NCI-H1092 (cell line): ENCODE measurements at regions not wholly inside any gene's neighbourhood (a gene's known extent, or its start where the extent isn't known, plus 50 kb on each side); places are given as distances from the start of the nearest gene placed in this dataset.
"Not testable (repeated sequence)": the region's sequence is repeated elsewhere in the genome, so short reads cannot be mapped to it uniquely, and the experiment has no call there.

ENCODE experiments used
- DNase-seq: peaks from one replicate; lab custom pipeline; 2025; lab: John Stamatoyannopoulos, UW

DNA sequence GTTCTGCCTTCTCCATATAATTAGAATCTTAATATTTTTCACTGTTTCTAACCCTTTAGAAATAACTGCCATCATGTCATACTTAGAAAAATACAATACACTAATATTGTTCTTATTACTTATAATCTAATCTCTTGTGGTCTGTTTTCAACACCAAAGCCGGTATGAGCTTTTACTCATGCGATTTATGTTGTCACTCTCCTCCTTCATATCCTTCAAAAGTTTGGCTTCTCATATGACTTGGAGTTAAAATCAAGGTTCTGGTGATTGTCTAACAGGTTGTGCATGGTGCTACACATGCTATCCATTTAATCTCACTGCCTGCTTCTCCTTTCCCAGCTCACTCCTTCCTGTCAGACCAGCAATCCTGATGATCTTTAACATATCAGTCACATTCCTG, 1392.9 kb downstream of the ARAP2 start:
- no peak for DNase-seq

DNA sequence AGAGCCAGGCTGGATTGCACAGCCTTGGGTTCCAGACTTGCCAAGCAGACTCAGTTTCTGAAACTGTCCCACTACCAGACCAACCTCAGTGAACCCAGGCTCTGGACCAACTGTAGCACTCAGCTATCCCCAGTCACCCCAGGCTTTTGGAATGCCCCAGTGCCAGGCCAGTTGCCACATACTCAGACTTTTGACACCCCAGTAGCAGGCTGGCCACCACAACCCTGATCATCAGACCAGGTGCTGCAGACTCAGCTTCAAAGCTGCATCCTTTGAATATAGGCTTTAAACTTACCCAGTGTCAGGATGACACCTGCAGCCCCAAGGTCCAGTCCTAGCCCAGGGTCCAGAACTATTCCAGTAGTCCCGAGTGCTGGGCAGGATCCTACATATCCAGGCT, 1389.9 kb downstream of the ARAP2 start:
- no peak for DNase-seq

DNA sequence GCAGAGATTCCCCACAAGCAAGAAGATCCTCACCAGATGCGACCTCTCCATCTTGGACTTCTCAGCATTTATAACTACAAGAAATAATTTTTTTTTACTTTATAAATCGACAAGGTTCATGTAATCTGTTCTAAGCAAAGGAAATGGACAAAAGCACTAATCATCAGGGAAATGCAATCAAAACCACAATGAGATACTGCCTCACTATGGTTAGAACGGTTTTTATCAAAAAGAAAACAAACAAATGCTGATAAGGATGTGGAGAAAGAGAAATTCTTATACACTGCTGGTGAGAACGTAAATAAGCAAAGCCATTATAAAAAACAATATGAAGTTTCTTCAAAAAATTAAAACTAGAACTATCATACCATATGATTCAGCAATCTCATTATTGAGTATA, 1382.6 kb downstream of the ARAP2 start:
- DNase-seq, result no peak

DNA sequence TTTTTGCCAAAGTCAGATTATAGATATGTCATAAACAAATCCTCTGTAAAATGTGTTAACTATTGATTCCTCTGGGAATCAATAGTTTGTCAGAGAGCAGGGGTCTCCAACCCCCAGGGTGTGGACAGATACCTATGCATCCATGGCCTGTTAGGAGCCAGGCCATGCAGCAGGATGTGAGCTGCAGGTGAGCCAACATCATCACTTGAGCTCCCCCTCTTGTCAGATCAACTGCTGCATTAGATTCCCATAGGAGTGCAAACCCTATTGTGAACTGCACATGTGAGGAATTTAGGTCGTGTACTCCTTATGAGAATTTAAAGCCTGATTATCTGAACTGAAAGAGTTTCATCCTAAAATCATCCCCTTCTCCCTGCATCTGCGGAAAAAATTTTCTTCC, 1365.4 kb downstream of the ARAP2 start:
- DNase-seq, result no peak

DNA sequence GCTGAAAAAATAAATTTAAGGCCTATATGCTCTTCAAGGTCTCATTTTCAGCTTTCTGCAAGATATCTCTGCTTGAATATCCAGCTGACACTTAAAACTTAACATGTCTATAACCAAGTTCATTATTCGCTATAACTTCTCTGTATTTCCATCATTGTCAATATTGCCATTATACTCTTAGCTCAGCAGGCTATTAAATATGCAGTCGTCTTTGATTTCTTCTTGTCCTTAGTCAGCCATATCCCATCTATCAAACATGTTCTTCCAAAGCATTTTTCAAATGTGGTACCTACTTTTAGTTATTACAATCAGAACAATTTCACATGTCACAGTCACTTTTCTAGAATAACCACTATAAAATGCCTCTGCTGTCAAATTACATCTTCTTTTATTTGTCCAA, 1364.1 kb downstream of the ARAP2 start:
- no peak for DNase-seq

DNA sequence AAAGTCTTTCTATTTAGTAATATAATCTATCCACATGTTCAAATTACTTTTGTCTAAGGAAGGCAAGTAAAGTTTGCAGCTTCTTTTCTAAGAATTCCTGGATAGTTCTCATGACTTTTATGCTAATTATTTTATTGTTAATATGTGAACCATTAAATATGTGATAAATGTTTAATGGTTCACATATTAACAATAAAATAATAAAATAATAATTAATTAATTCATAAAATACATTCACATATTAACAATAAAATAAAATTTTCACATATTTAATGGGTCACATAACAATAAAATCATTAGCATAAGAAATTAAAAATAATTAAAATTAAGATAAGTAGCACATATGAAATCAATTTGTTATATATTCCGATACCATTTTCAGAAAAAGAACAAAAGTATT, 1352.4 kb downstream of the ARAP2 start:
- no peak for DNase-seq

DNA sequence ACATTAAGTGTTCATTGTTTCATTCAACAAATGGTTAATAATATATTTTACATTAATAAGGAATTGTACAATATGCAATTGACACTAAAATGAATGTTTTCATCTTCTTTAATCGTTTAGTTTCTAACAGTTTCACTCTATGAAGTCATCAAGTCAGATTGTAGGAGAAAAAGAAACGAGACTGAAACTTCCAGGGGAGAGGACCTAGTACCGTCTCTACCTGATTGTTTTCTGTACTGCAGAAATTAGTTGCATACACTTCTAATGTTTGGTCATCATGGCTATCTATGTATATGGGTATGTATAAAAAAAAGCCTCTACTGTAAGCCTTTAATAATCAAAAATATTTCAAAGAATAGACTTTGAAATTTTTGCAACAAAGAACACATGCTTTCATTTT, 1350.9 kb downstream of the ARAP2 start:
- no peak for DNase-seq

DNA sequence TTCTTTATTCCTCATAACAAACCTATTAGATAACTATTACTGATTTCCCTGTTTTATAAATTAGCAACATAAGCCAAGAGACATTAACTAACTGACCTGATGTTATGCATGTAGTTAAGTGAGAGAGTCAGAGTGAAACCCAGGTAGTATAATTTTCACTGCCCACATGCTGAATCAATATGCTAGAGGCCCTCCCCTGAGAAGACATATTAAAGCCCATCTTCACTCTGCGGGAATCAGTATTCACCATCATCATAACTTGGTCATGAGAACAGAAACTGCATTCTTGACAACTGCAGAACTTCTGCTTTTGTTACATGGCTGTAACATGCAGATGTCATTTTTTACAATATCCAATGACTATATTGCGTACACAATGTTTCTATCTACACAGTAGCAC, 1324.3 kb downstream of the ARAP2 start:
- DNase-seq, result no peak

DNA sequence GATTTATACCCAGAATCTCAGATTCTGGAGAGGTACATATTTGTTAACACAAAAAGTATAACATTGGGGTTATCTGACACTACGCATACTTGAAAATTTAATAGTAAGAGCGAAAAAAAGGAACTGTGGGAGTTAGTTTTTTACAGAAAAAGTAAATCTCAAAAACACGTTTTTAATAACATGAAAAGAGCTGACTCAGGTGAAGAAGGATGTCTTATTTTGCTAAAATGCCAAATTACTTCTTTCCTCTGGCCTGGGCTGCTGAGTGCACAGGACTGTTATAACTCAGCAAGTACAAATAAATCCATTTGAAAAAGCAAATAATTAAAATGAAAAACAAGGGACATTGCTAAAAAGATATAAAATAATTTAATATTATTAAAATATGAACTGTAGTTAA, 1322.9 kb downstream of the ARAP2 start:
- DNase-seq, result no peak

DNA sequence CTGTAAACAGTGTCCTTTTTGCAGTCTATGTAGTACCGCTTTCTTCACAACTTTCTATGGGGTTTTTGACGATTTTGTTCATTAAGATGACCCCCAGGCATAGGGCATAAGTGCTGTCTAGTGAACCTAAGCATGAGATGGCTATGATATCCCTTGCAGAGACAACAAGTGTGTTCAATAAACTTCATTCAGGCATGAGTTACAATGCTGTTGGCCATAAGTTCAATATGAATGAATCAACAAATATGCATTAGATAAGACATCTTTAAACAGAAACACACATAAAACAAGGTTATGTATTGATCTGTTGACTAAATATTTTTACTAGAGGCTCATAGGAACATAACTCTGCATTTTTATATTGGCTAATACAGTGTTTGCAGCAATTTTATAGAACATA, 1322.0 kb downstream of the ARAP2 start:
- DNase-seq, result no peak

DNA sequence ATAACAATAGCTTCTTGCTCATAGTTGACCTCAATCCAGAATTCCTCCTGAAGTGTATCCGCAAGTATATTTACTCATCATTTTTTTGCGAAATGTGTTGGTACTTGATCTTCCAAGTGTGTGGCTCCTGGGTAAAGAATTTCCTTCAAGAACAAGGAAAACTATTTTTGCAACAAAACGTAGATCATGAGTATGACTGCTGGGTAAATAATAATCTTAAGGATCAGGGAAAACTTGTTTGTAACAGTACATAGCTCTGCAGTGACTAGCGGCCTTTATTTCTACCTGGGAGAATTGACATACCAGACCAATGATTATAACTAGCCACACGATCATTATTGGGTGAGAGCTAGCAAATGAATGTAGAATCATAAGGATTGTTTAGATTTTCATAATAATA, 1311.7 kb downstream of the ARAP2 start:
- DNase-seq, result no peak

DNA sequence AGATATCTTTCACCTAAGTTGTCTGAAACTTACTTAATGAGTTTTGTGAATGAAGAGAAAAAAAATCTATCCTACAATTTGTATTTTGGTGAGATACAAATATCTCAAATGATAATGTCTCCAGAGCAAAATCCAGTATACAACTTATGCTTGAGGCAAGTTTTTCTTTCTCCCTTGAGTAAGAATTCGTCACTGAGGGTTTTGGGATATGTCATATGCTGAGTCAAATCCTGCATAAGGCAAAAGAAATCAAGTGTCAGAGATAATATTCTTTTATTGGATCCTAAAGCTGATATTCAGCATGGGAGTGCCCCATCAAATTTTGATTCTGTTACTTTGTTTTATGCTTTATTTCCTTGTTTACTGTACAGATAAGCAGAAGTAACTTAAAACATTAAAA, 1308.6 kb downstream of the ARAP2 start:
- DNase-seq, result no peak

DNA sequence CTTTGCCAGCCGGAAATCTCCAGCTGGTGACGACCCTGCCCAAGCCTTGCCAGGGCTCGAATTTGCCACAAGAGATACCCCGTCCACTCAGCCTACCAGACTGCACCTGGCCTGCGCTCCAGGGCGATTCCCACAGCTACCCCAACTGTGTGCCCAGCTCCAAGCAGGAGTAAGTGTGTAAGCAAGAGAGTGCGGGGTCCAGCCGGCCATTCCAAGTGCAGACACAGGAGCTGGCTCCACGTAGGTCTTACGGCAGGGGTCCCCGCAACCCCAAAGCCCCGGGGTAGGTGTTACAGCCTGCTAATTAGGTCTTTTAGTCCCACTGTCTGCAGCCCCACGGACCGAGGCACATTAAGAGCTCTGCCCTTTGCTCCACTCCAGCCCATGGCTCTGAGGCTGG, 1305.2 kb downstream of the ARAP2 start:
- no peak for DNase-seq

DNA sequence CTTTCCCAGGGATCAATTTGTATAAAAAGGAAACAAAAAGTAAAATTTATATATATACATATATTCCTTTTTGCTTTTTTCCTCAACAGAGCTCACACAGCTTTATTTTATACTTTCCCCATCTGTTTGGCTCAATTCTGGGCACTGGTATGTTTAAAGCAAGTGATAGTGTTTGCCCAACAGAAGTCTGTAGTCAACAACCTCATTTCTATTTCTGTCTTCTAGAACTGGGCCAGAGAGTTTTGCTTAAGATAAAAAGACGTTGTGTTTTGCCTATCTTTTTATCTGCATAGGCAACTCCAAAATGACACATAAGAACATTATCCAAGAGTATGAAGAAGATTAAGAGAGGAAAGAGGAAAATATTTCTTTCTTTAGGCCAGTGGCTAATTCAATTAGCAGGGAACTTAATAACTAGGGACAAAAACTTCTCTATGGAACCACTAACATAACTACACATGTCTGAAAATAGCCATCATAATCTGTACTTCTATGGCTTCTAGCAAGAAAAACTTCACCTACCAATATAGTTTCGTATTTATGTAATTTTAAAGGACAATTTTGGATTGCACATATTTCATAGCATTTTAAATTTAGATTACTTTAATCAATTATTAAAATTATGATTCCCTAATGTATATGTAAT, 1300.5 kb downstream of the ARAP2 start:
- DNase-seq, result no peak

DNA sequence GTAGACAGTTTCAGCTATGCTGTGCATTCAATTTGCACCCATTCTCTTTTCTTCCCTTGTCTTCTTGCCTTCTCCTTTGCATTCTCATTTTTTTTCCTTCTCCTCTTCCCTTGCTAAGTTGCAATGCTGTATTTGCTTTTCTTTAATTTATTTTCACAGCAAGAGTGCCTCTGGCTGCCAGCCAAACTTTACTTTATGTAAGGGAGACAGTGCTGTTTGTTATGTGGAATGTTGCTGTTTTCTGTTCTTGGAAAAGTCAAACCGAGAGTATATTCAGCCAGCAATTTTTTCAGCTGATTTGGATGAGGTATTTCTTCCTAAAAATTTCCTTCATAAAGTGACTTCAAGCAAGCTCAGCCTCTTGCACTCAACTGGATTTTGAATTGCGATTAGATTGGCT, 1293.4 kb downstream of the ARAP2 start:
- DNase-seq, result no peak

DNA sequence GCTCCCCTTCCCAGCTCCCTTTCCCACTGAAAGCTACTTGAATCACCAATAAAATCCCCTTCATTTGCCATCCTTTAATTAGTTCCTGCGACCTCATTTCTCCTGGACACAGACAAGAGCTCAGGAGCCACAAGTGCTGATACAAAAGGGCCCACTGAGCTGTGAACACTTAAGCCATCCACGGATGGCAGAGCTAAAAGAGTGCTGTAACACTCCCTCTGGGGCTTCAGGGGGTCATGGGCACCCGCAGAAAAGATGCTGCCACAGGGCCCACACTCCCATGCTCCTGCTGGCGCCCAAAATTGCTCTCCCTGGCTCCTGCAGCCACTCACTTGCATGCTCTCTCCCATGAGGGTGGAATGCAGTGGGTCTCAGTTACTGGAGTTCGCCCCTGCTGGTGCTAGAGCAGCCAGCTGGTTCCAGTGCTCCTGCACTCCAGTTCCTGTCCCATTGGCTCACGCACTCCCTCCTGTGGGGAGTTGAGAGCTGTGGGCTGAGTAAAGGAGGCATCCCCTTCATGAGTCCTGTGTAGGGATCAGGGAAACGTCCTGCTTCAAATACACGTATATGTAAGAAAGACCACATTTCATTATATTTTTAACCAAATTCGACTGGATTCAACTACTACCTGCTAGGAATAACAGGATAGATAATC, 1291.0 kb downstream of the ARAP2 start:
- no peak for DNase-seq

DNA sequence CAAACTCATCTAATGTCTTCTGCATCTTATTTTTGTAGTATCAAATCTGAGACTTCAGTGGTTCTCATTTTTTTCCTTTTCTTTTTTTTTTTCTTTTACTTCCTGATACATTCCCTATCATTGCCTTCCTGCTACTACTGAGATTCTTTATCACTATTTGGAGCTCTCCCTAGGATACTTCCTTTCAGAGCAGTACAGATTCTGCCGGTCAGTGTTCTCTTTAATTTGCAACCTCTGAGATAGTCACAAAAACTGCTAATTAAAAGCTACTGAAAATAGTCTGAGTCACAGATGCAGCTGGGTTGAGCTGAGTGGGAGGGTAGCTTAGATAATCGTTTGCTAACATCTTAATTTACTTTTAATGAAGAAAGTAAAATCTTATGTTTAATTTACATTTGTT, 1279.7 kb downstream of the ARAP2 start:
- DNase-seq, result no peak

DNA sequence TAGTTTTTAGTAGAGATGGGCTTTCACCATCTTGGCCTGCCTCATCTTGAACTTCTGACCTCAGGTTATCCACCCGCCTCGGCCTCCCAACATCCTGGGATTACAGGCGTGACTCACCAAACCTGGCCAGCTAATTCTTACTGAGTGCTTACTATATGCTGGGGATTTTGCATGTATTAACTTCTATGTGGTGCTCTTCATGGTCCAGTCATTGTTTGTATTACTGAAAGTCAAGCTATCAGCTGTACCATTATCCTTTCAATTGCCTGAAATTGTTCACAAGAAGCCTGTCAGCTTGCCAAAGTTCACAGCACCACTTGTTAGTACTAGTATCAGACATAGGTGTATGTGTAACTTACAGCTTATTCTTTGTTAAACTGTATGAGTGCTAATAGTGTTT, 1272.1 kb downstream of the ARAP2 start:
- no peak for DNase-seq

DNA sequence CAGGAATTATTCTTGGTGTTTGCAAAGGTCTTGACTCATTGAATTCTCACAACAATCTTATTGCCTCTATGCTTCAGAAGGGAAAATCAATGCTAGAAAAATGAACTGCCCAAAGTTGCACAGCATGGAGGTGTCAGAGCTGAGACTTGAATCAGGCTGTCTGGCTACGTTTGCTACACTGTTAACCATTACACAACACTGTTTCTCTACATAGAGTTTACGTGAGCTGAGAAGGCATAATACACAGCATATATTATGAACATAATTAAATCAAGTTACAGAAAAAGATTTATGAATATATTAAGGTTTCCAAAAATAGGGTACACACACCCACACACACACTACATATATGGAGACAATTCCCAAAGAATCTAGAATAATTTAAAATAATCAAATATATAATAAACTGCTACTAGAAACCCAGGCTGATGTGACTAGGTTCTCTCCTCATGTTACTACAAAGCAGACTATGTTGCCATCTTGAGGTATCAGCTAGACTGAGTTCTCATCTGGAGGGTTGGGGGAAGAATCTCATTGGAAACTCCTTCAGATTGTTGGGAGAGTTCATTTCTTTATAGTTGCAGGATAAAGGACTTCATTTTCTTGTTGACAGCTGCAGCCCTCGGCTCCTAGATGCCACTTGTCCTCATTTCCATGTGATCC, 1270.5 kb downstream of the ARAP2 start:
- no peak for DNase-seq

DNA sequence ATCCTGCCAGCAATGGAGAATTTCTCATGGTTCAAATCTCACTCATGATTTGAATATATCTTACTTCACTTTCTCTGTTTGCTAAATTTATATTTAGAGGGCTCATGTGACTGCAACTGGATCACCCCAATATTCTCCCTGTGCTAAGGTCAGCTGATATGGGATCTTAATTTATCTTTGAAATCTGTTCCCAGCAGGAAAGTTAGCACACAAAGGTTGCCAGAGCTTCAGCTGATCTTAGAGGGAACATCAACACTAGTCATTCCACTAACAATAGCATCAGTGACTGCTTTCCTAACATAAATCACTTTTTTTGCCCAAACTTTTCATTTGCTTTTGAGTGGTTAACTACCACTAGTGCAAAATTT, 1270.0 kb downstream of the ARAP2 start:
- DNase-seq, result no peak

DNA sequence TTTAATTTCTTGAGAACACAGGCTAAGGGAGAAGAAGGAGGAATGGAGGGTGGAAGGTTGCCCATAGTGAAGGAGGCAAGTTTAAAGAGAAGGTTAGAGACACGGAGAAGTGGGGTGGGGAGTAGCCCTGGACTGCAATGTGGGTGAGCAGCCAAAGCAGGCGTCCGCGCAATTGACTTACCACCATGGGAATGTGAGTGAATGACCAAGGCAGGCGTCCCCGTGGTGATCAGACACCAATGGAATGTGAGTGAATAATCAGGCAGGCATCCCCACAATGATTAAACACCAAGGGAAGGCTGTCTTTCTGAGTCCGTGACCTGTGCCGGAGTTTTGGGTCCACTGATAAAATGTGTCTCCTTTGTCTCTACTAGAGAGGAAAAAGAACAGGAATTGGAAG, 1223.1 kb downstream of the ARAP2 start:
- not testable (repeated sequence) for DNase-seq

DNA sequence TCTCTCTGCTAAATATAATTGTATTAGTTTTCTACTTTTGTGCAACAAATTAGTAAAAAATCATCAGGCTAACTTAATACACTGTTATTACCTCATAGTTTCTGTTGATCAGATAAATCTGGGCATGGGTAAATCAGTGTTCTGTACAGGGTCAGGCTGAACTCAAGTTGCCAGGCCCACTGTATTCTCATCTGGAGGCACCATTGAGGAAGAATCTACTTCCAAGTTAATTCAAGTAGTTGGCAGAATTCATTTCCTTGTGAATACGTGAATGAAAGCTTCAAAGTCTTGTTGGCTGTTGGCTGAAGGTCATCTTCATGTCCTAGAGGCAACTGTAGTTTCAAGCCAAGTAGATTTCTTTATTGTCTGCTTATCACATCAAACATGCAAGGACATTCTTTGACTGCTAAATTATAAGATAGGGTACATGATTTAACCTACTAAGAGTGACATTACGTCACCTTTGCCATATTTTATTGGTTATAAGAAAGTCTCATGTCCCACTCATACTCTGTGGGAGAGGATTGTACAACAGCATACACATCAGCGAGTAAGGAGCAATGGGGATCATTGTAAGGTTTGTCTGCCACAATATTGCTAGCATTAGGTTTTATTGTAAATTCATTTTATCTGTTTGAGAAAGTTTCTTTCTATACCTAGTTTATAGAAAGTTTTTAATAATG, 1219.0 kb downstream of the ARAP2 start:
- no peak for DNase-seq

DNA sequence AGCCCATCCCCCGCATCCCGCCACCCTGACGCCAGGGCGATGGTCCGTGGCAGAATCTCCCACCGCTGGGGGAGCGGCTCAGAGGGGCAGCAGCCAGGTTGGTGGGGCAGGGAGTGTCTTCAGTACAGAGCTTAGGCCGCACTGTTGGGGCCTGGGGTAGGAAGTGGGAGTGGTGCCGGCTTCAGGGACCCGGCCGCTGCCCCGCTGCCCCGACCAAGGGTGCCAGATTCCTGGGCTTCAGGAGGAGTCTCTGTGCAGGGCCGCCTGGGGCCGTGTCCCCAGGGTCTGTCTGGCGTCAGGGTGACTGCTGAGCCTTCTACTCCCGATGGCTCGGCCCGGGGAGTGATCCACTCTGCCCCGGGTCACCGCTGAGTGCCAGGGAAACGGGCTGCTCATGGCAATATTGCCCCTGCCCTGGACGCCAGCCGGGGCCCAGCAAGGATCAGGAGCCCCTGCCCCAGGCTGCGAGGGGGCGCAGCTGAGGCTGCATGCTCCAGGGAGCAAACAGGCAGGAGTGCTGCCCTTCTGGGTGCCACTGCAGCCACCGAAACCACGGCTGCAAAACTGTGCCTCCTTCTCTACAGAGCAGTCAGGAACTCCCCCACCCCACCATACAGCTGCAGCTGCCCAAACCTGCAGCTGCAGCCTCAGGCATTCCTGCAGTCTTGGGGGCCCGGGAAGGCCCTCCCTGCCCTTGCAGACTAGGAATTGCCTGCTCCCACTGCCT, 1206.1 kb downstream of the ARAP2 start:
- DNase-seq, result no peak
